ENCODE measurements at regions not wholly inside any gene's neighbourhood (a gene's known extent, or its start where the extent isn't known, plus 50 kb on each side); places are given as distances from the start of the nearest gene placed in this dataset.

DNA sequence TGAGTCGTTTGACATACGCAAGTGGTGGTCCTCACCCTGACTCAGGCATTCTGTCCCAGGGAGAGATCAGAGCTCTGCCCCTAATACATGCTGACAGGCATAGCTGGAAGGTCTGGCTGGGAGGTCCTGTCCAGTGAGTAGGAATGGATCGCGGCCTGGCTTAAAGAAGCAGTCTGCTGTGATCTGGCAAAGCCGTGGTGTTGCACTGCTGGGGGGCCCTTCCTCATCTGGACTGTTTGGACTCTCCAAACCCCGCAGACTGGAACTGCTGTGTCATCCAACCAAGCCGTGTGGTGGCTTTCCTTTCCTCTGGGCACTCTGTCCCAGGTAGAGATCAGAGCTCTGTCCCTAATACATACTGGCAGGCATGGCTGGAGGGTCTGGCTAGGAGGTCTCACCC lies 64.3 kb upstream of the MAGEB16 start:
- TF ChIP-seq, protein P1, sequence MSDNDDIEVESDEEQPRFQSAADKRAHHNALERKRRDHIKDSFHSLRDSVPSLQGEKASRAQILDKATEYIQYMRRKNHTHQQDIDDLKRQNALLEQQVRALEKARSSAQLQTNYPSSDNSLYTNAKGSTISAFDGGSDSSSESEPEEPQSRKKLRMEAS (IDR thresholded peaks at IDR 0.05), result no peak
- TF ChIP-seq CREB1 (IDR thresholded peaks at IDR 0.05; ENCODE audit: low read depth) (no peak), TEAD4 (IDR thresholded peaks at IDR 0.05) (no peak), RAD21 (IDR thresholded peaks at IDR 0.05; ENCODE audit: low read depth) (no peak), EGR1 (IDR thresholded peaks at IDR 0.05) (no peak), NFIC (IDR thresholded peaks at IDR 0.05) (no peak)
- TF ChIP-seq, protein P2, sequence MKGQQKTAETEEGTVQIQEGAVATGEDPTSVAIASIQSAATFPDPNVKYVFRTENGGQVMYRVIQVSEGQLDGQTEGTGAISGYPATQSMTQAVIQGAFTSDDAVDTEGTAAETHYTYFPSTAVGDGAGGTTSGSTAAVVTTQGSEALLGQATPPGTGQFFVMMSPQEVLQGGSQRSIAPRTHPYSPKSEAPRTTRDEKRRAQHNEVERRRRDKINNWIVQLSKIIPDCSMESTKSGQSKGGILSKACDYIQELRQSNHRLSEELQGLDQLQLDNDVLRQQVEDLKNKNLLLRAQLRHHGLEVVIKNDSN (IDR thresholded peaks at IDR 0.05), result no peak

DNA sequence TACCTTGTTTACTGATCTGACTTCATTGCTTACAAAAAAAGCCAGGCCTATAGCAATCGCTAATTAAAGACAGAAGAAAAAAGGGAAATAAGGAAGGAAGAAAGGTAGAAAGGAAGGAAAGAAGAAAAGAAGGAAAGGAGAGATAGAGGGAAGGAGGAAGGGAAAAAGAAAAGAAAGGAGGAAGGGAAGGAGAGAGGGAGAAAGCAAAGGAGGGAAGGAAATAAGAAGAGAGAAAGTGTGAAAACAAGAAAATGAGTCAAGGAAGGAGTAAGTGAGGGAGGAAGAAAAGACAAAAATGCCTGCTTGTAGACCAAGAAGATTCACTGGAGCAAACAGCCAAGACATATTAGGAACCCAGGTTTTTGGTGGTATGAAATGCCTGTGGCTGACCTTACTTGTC lies 57.0 kb upstream of the MAGEB16 start:
- TF ChIP-seq FOXM1 (IDR thresholded peaks at IDR 0.05; ENCODE audit: borderline replicate concordance, low read depth) (no peak), NFIC (IDR thresholded peaks at IDR 0.05) (no peak)

DNA sequence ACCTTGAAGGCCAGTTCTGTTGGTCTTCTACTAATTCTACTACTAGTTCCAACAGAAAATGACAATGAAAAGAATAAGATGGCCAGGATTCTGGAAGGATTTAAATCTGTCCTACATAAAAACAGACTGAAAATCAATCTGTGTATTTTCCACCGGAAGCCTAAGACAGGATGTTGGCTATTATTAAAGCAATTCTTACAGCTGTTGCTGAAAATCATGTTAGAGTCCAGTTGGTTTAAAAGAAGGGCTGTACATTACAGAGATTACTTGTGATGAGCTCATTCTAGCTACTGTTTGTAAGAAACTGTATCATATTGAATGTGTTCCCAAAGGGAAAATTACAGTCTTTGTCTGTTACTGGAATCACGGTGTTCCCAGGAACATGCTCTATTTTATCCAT lies 54.8 kb upstream of the MAGEB16 start:
- no peak for TF ChIP-seq ZBTB7A (IDR thresholded peaks at IDR 0.05; ENCODE audit: low read depth)
- TF ChIP-seq CREB1 (IDR thresholded peaks at IDR 0.05; ENCODE audit: low read depth), result no peak
- no peak for TF ChIP-seq EGR1 (IDR thresholded peaks at IDR 0.05)
- no peak for TF ChIP-seq EP300 (IDR thresholded peaks at IDR 0.05; ENCODE audit: borderline replicate concordance)
- TF ChIP-seq, protein P3, sequence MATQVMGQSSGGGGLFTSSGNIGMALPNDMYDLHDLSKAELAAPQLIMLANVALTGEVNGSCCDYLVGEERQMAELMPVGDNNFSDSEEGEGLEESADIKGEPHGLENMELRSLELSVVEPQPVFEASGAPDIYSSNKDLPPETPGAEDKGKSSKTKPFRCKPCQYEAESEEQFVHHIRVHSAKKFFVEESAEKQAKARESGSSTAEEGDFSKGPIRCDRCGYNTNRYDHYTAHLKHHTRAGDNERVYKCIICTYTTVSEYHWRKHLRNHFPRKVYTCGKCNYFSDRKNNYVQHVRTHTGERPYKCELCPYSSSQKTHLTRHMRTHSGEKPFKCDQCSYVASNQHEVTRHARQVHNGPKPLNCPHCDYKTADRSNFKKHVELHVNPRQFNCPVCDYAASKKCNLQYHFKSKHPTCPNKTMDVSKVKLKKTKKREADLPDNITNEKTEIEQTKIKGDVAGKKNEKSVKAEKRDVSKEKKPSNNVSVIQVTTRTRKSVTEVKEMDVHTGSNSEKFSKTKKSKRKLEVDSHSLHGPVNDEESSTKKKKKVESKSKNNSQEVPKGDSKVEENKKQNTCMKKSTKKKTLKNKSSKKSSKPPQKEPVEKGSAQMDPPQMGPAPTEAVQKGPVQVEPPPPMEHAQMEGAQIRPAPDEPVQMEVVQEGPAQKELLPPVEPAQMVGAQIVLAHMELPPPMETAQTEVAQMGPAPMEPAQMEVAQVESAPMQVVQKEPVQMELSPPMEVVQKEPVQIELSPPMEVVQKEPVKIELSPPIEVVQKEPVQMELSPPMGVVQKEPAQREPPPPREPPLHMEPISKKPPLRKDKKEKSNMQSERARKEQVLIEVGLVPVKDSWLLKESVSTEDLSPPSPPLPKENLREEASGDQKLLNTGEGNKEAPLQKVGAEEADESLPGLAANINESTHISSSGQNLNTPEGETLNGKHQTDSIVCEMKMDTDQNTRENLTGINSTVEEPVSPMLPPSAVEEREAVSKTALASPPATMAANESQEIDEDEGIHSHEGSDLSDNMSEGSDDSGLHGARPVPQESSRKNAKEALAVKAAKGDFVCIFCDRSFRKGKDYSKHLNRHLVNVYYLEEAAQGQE (IDR thresholded peaks at IDR 0.05; ENCODE audit: low read depth), result no peak
- TF ChIP-seq YY1 (IDR thresholded peaks at IDR 0.05; ENCODE audit: low read depth), result no peak
- TF ChIP-seq TAF1 (IDR thresholded peaks at IDR 0.05; ENCODE audit: low read depth), result no peak
- no peak for TF ChIP-seq TCF12 (IDR thresholded peaks at IDR 0.05; ENCODE audit: low read depth)
- TF ChIP-seq NFIC (IDR thresholded peaks at IDR 0.05), result no peak
- TF ChIP-seq TEAD4 (IDR thresholded peaks at IDR 0.05), result no peak
- TF ChIP-seq, protein P2 (IDR thresholded peaks at IDR 0.05), result no peak
- TF ChIP-seq, protein P1 (IDR thresholded peaks at IDR 0.05), result no peak

All from Ishikawa (cell line).